CD14-positive monocyte (primary cell): ENCODE measurements at regions not wholly inside any gene's neighbourhood (a gene's known extent, or its start where the extent isn't known, plus 50 kb on each side); places are given as distances from the start of the nearest gene placed in this dataset.

Source experiments
- DNase-seq, 3 donors: peaks; one replicate each; pipeline ENCODE4 v3.0.0-alpha.2; 2011 to 2022
- H2AFZ ChIP-seq: 2 replicates; pipeline ENCODE4 v1.6.0; 2012; ENCODE audit warnings: mild to moderate bottlenecking, low read depth, low read length, inconsistent platforms; ENCODE audit not compliant: insufficient read depth, poor library complexity, severe bottlenecking
- H3K27ac ChIP-seq, 2 donors: 1 replicate in 1 of 2; 2 replicates in 1 of 2; pipeline ENCODE4 v1.5.1; 2012 to 2013; ENCODE audit warnings: low read length in 2 of 2, control low read depth in 1 of 2, inconsistent platforms in 1 of 2, low read depth in 1 of 2, mild to moderate bottlenecking in 1 of 2
- H3K27me3 ChIP-seq, 2 donors: one replicate each; pipeline versions ENCODE4 v1.6.0 to v1.6.1; 2011 to 2013; ENCODE audit warnings: low read length in 2 of 2; ENCODE audit not compliant: control insufficient read depth in 2 of 2, insufficient read depth in 2 of 2
- H3K36me3 ChIP-seq, 2 donors: replicated peaks in 1 of 2; 1 replicate in 1 of 2; 2 replicates in 1 of 2; pipeline versions ENCODE4 v1.5.1 to v1.6.1; 2012 to 2013; ENCODE audit warnings: low read length in 2 of 2, control low read depth in 1 of 2, inconsistent platforms in 1 of 2, mild to moderate bottlenecking in 1 of 2; ENCODE audit not compliant: insufficient read depth in 2 of 2, control insufficient read depth in 1 of 2
- H3K4me1 ChIP-seq, 2 donors: 1 replicate in 1 of 2; 2 replicates in 1 of 2; pipeline versions ENCODE4 v1.5.1 to v1.6.1; 2012 to 2013; ENCODE audit warnings: low read length in 2 of 2, control low read depth in 1 of 2, inconsistent platforms in 1 of 2, mild to moderate bottlenecking in 1 of 2, moderate library complexity in 1 of 2; ENCODE audit not compliant: insufficient read depth in 2 of 2, control insufficient read depth in 1 of 2
- H3K4me2 ChIP-seq: replicated peaks from 2 replicates; pipeline ENCODE3; 2012; ENCODE audit warnings: low read length, moderate library complexity, mild to moderate bottlenecking; ENCODE audit not compliant: poor library complexity, severe bottlenecking; ENCODE audit errors: extremely low read depth
- H3K4me3 ChIP-seq, 3 experiments: fragments of 200-600 bp in 1 of 3; sonication (generic) in 1 of 3; replicated peaks in 1 of 3; 1 replicate in 2 of 3; 2 replicates in 1 of 3; pipeline ENCODE4 v1.5.1; 2011 to 2013; ENCODE audit warnings: low read length in 3 of 3, mild to moderate bottlenecking in 3 of 3, control low read depth in 2 of 3, low read depth in 2 of 3, inconsistent platforms in 1 of 3, moderate library complexity in 1 of 3
- H3K79me2 ChIP-seq: 2 replicates; pipeline ENCODE4 v1.6.0; 2012; ENCODE audit warnings: mild to moderate bottlenecking, control low read depth, inconsistent platforms, low read length, moderate library complexity; ENCODE audit not compliant: insufficient read depth
- H3K9ac ChIP-seq: 2 replicates; pipeline ENCODE4 v1.6.0; 2017; ENCODE audit warnings: low read length, mild to moderate bottlenecking; ENCODE audit not compliant: insufficient read depth, poor library complexity, severe bottlenecking
- H3K9me3 ChIP-seq, 2 donors: replicated peaks in 1 of 2; 1 replicate in 1 of 2; 2 replicates in 1 of 2; pipeline versions ENCODE4 v1.5.1 to v1.6.1; 2012 to 2013; ENCODE audit warnings: low read length in 2 of 2, control low read depth in 1 of 2; ENCODE audit not compliant: control insufficient read depth in 1 of 2, insufficient read depth in 1 of 2
- H4K20me1 ChIP-seq: 2 replicates; pipeline ENCODE4 v1.6.0; 2012; ENCODE audit warnings: mild to moderate bottlenecking, low read length, control low read depth, moderate library complexity; ENCODE audit not compliant: insufficient read depth
- H3K27ac Mint-ChIP-seq, 7 donors: one replicate each; pipeline ENCODE4 v1.8.0; 2020; ENCODE audit warnings: mild to moderate bottlenecking in 7 of 7, mixed read lengths in 7 of 7, moderate library complexity in 6 of 7, inconsistent platforms in 2 of 7
- H3K27me3 Mint-ChIP-seq, 3 donors: one replicate each; pipeline ENCODE4 v1.8.0; 2021 to 2022; ENCODE audit warnings: low read depth in 3 of 3, mild to moderate bottlenecking in 3 of 3, mixed read lengths in 3 of 3, moderate library complexity in 3 of 3, inconsistent platforms in 1 of 3
- H3K36me3 Mint-ChIP-seq, 2 donors: one replicate each; pipeline ENCODE4 v1.8.0; 2020; ENCODE audit warnings: mixed read lengths in 2 of 2, inconsistent platforms in 1 of 2, mild to moderate bottlenecking in 1 of 2
- H3K4me1 Mint-ChIP-seq: one replicate; pipeline ENCODE4 v1.8.0; 2020; ENCODE audit warnings: mild to moderate bottlenecking, mixed read lengths
- H3K4me3 Mint-ChIP-seq, 2 donors: one replicate each; pipeline ENCODE4 v1.8.0; 2020; ENCODE audit warnings: mild to moderate bottlenecking in 2 of 2, mixed read lengths in 2 of 2, moderate library complexity in 1 of 2
- H3K9me3 Mint-ChIP-seq, 7 donors: one replicate each; pipeline ENCODE4 v1.8.0; 2020 to 2022; ENCODE audit warnings: mixed read lengths in 7 of 7, mild to moderate bottlenecking in 6 of 7, moderate library complexity in 6 of 7, inconsistent platforms in 2 of 7
- WGBS: methylation state at CpG from one replicate; pipeline ENCODE4 v1.1.5; 2013; ENCODE audit warnings: missing lambda C conversion rate; ENCODE audit not compliant: insufficient coverage; 5-methylcytosine and 5-hydroxymethylcytosine counted together
- intact Hi-C, 2 donors: fragments of 100-400 bp; cut with micrococcal nuclease; formaldehyde crosslinking; loops; one replicate each; pipeline versions ENCODE4 v1.15.0 to v1.15.1; 2023
- TF ChIP-seq, protein P1 (sequence below): fragments of 200-600 bp; IDR thresholded peaks from one replicate; pipeline ENCODE4 v1.8.0; 2022; ENCODE audit warnings: antibody characterized with exemption, mild to moderate bottlenecking

DNA sequence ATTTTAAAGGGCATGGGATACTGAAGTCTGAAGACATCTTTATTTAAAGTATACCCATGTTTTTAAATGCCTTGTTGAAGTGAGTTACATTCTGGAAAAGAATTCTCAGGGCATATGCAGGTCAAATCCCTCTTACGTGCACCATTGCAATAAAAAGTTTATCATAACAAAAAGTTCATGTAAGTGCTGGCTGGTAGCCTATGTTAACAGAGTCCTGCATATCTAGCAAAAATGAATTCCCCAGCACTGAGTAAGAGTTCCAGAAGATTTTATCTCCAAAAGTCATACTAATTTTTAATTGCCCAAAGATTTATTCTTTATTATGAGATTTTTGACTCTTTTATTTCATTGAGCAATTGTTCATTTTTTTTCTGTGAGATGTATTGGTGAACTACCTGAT, 104.7 kb upstream of the ROBO1 start:
- Mint-ChIP-seq H3K4me1 (no peaks in the 10 kb centered on the region), H3K36me3 (no peaks in the 10 kb centered on the region), H3K27ac (no peak overlapping the region), H3K9me3 (peaks cover 0 to 11% (median 2%) of the 10 kb centered on the region in 7 donors), H3K27me3 (peaks cover 0 to 1% (median 0%) of the 10 kb centered on the region in 3 donors), H3K4me3 (no peak overlapping the region)
- TF ChIP-seq, protein P1, sequence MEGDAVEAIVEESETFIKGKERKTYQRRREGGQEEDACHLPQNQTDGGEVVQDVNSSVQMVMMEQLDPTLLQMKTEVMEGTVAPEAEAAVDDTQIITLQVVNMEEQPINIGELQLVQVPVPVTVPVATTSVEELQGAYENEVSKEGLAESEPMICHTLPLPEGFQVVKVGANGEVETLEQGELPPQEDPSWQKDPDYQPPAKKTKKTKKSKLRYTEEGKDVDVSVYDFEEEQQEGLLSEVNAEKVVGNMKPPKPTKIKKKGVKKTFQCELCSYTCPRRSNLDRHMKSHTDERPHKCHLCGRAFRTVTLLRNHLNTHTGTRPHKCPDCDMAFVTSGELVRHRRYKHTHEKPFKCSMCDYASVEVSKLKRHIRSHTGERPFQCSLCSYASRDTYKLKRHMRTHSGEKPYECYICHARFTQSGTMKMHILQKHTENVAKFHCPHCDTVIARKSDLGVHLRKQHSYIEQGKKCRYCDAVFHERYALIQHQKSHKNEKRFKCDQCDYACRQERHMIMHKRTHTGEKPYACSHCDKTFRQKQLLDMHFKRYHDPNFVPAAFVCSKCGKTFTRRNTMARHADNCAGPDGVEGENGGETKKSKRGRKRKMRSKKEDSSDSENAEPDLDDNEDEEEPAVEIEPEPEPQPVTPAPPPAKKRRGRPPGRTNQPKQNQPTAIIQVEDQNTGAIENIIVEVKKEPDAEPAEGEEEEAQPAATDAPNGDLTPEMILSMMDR = no peak
- Histone ChIP-seq H3K27me3 (no peaks in the 10 kb centered on the region), H3K9me3 (no peaks in the 10 kb centered on the region), H3K79me2 (no peaks in the 10 kb centered on the region), H3K4me2 (no peak overlapping the region), H3K9ac (no peak overlapping the region), H3K4me1 (no peaks in the 10 kb centered on the region), H2AFZ (no peak overlapping the region), H3K4me3 (no peak overlapping the region), H3K27ac (no peak overlapping the region), H3K36me3 (no peaks in the 10 kb centered on the region), H4K20me1 (no peaks in the 10 kb centered on the region)
- DNase-seq = no peak
- WGBS = no CpG with 5 or more reads among the region's 1 CpG
- intact Hi-C loops = no loop called here

- 100% methylated on average over 1 of the region's 1 CpG for WGBS
- intact Hi-C loops = no loop called here
- no peak overlapping the region for H3K9ac ChIP-seq
- no peak overlapping the region for H2AFZ ChIP-seq
- Mint-ChIP-seq H3K36me3 (no peaks in the 10 kb centered on the region), H3K4me3 (no peak overlapping the region), H3K27ac (no peak overlapping the region), H3K4me1 (no peaks in the 10 kb centered on the region), H3K27me3 (peaks cover 0 to 1% (median 0%) of the 10 kb centered on the region in 3 donors), H3K9me3 (peaks cover 0 to 11% (median 2%) of the 10 kb centered on the region in 7 donors)
- H3K79me2 ChIP-seq = no peaks in the 10 kb centered on the region
- H3K27ac ChIP-seq = no peak overlapping the region
- no peaks in the 10 kb centered on the region for H3K36me3 ChIP-seq
- H4K20me1 ChIP-seq = no peaks in the 10 kb centered on the region
- no peaks in the 10 kb centered on the region for H3K9me3 ChIP-seq
- TF ChIP-seq, protein P1 = no peak
- H3K4me1 ChIP-seq = no peaks in the 10 kb centered on the region
- no peak for DNase-seq
- no peak overlapping the region for H3K4me3 ChIP-seq
- no peak overlapping the region for H3K4me2 ChIP-seq
- no peaks in the 10 kb centered on the region for H3K27me3 ChIP-seq
Measured at GRCh38 chr3:79871656-79872055, 103.9 kb upstream of the ROBO1 start.
